Osteoblast (primary cell): ENCODE measurements at regions not wholly inside any gene's neighbourhood (a gene's known extent, or its start where the extent isn't known, plus 50 kb on each side); places are given as distances from the start of the nearest gene placed in this dataset.

Experiments used
- DNase-seq: peaks from one replicate; pipeline ENCODE4 v3.0.0; 2011; ENCODE audit warnings: low spot score, mixed read lengths; ENCODE audit not compliant: insufficient read length; ENCODE audit errors: missing footprints
- H2AFZ ChIP-seq: 2 replicates; pipeline ENCODE4 v1.6.0; 2011; ENCODE audit warnings: mild to moderate bottlenecking, low read length
- H3K27ac ChIP-seq: 2 replicates; pipeline ENCODE4 v1.5.1; 2011; ENCODE audit warnings: mild to moderate bottlenecking, low read depth, low read length, moderate library complexity
- H3K27me3 ChIP-seq: 2 replicates; pipeline ENCODE4 v1.6.0; 2012; ENCODE audit warnings: mild to moderate bottlenecking, control low read depth, inconsistent platforms, low read length, moderate library complexity; ENCODE audit not compliant: insufficient read depth
- H3K36me3 ChIP-seq: 2 replicates; pipeline ENCODE4 v1.5.1; 2011; ENCODE audit warnings: mild to moderate bottlenecking, low read length, control low read depth, moderate library complexity; ENCODE audit not compliant: insufficient read depth
- H3K4me1 ChIP-seq: 2 replicates; pipeline ENCODE4 v1.5.1; 2011; ENCODE audit warnings: mild to moderate bottlenecking, low read length, control low read depth, moderate library complexity; ENCODE audit not compliant: insufficient read depth
- H3K4me2 ChIP-seq: 2 replicates; pipeline ENCODE4 v1.6.0; 2011; ENCODE audit warnings: mild to moderate bottlenecking, low read length; ENCODE audit not compliant: insufficient read depth
- H3K4me3 ChIP-seq: fragments of 200-600 bp; sonication (generic); 3 replicates; pipeline ENCODE4 v1.5.1; 2012; ENCODE audit warnings: mild to moderate bottlenecking, low read length, inconsistent platforms; ENCODE audit not compliant: insufficient read depth
- H3K79me2 ChIP-seq: 2 replicates; pipeline ENCODE4 v1.6.0; 2012; ENCODE audit warnings: mild to moderate bottlenecking, low read length, control low read depth, inconsistent platforms; ENCODE audit not compliant: insufficient read depth
- H3K9me3 ChIP-seq: 2 replicates; pipeline ENCODE4 v1.5.1; 2011; ENCODE audit warnings: low read depth, low read length, control low read depth
- H4K20me1 ChIP-seq: 2 replicates; pipeline ENCODE4 v1.6.0; 2012; ENCODE audit warnings: mild to moderate bottlenecking, low read length, control low read depth; ENCODE audit not compliant: insufficient read depth
- TF ChIP-seq, protein P1 (sequence below): IDR thresholded peaks from 2 replicates; pipeline ENCODE4 v1.5.1; 2011; ENCODE audit warnings: mild to moderate bottlenecking, low read depth, low read length, moderate library complexity; ENCODE audit errors: extremely low read depth

DNA sequence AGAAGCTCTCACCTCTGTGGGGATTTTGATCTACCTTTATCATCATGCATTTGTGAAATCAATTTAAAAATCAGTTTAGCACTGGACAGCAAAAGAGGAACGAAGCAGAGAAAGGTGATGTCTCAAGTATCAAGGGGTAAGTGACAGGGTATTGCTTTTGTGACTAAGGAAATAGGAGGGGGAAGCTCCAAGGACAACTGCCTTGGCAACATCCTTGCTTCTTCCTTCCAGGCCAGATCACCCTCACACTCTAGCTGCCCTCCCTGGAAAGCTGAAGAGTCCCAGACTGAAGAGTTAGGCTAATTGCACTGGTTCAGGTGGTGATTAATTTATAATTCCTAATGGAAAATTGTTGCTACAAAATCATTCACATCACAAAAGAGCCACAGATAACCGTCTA, 859.1 kb upstream of the ACVR2A start:
- H3K79me2 ChIP-seq, result no peaks in the 10 kb centered on the region
- H3K4me2 ChIP-seq, result peak overlapping the region; percentile 33
- H3K9me3 ChIP-seq, result no peaks in the 10 kb centered on the region
- no peaks in the 10 kb centered on the region for H3K36me3 ChIP-seq
- H3K27me3 ChIP-seq, result no peaks in the 10 kb centered on the region
- TF ChIP-seq, protein P1, sequence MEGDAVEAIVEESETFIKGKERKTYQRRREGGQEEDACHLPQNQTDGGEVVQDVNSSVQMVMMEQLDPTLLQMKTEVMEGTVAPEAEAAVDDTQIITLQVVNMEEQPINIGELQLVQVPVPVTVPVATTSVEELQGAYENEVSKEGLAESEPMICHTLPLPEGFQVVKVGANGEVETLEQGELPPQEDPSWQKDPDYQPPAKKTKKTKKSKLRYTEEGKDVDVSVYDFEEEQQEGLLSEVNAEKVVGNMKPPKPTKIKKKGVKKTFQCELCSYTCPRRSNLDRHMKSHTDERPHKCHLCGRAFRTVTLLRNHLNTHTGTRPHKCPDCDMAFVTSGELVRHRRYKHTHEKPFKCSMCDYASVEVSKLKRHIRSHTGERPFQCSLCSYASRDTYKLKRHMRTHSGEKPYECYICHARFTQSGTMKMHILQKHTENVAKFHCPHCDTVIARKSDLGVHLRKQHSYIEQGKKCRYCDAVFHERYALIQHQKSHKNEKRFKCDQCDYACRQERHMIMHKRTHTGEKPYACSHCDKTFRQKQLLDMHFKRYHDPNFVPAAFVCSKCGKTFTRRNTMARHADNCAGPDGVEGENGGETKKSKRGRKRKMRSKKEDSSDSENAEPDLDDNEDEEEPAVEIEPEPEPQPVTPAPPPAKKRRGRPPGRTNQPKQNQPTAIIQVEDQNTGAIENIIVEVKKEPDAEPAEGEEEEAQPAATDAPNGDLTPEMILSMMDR, result no peak
- no peak overlapping the region for H3K4me3 ChIP-seq
- no peaks in the 10 kb centered on the region for H4K20me1 ChIP-seq
- no peak overlapping the region for H2AFZ ChIP-seq
- H3K4me1 ChIP-seq, result peaks cover 54% of the 10 kb centered on the region
- no peak for DNase-seq
- H3K27ac ChIP-seq, result peak overlapping the region; percentile 78

- no peak overlapping the region for H2AFZ ChIP-seq
- H3K79me2 ChIP-seq, result no peaks in the 10 kb centered on the region
- no peak overlapping the region for H3K4me3 ChIP-seq
- H3K27ac ChIP-seq, result peak overlapping the region; percentile 29
- no peaks in the 10 kb centered on the region for H4K20me1 ChIP-seq
- no peak for DNase-seq
- H3K9me3 ChIP-seq, result no peaks in the 10 kb centered on the region
- H3K4me2 ChIP-seq, result no peak overlapping the region
- TF ChIP-seq, protein P1, result no peak
- no peaks in the 10 kb centered on the region for H3K36me3 ChIP-seq
- peaks cover 42% of the 10 kb centered on the region for H3K4me1 ChIP-seq
- no peaks in the 10 kb centered on the region for H3K27me3 ChIP-seq
Observed at GRCh38 chr2:146984014-146984413, 860.8 kb upstream of the ACVR2A start.

DNA sequence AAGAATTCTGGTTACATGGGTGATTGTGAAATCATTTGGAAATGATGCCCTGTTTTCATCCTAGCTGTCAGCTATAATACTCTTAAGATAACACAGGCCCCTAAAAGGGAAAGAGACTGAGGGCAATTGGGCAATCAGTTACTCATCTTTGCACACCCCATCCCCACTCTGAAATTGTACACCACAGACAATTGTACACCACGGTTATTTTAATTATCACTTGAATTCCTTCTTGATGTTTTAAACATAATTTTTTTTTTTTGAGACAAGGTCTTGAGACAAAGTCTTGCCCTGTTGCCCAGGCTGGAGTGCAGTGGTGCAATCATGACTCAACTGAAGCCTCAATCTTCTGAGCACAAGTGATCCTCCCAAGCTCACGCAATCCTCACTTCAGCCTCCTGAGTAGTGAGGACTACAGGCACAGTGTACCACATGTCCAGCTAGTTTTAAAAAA, 862.4 kb upstream of the ACVR2A start:
- TF ChIP-seq, protein P1, result no peak
- no peaks in the 10 kb centered on the region for H4K20me1 ChIP-seq
- H3K9me3 ChIP-seq, result no peaks in the 10 kb centered on the region
- peak overlapping the region; percentile 79 for H3K27ac ChIP-seq
- no peaks in the 10 kb centered on the region for H3K27me3 ChIP-seq
- DNase-seq, result peak; percentile 80
- H3K4me3 ChIP-seq, result no peak overlapping the region
- H3K79me2 ChIP-seq, result no peaks in the 10 kb centered on the region
- peak overlapping the region; percentile 40 for H3K4me2 ChIP-seq
- H3K36me3 ChIP-seq, result no peaks in the 10 kb centered on the region
- no peak overlapping the region for H2AFZ ChIP-seq
- H3K4me1 ChIP-seq, result peaks cover 44% of the 10 kb centered on the region

DNA sequence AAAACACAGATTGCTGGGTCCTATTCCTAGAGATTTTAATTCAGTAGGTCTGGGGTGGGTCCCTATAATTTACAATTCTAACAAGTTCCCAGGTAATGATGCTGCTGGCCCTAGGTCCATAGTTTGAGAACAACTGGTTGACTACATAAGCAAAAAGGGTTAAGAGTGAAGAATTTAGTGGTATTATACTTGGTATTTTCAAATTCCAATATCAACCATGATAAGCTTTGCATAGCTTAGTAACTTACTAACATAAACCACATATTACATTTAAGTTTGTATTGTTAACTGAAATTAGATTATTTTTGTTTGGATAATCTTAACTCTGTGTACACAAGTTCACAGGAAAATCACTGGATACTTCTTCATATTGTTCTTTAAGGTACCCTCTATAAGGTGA, 862.9 kb upstream of the ACVR2A start:
- Histone ChIP-seq H3K4me3 (no peak overlapping the region), H3K79me2 (no peaks in the 10 kb centered on the region), H3K4me2 (peak overlapping the region; percentile 40), H3K27ac (peak overlapping the region; percentile 79), H2AFZ (no peak overlapping the region), H3K36me3 (no peaks in the 10 kb centered on the region), H3K27me3 (no peaks in the 10 kb centered on the region), H3K9me3 (no peaks in the 10 kb centered on the region), H4K20me1 (no peaks in the 10 kb centered on the region), H3K4me1 (peaks cover 44% of the 10 kb centered on the region)
- TF ChIP-seq, protein P1, result no peak
- peak; percentile 1 for DNase-seq
